Trophoblast cell (in vitro differentiated cells and primary cell): ENCODE measurements at regions not wholly inside any gene's neighbourhood (a gene's known extent, or its start where the extent isn't known, plus 50 kb on each side); places are given as distances from the start of the nearest gene placed in this dataset.

ENCODE experiments used
- DNase-seq, 2 donors: peaks; one replicate each; pipeline ENCODE4 v3.0.0-alpha.2; 2016
- H2AFZ ChIP-seq: 2 replicates; pipeline ENCODE4 v1.6.1; 2013; ENCODE audit warnings: low read length, moderate library complexity, mild to moderate bottlenecking; ENCODE audit not compliant: insufficient read depth, poor library complexity
- H2AK5ac ChIP-seq: 2 replicates; pipeline ENCODE4 v1.6.1; 2013; ENCODE audit warnings: mild to moderate bottlenecking, low read length
- H2BK120ac ChIP-seq: 2 replicates; pipeline ENCODE4 v1.6.1; 2013; ENCODE audit warnings: low read length, mild to moderate bottlenecking, moderate library complexity; ENCODE audit not compliant: insufficient read depth, poor library complexity
- H2BK12ac ChIP-seq: 2 replicates; pipeline ENCODE4 v1.6.1; 2013; ENCODE audit warnings: mild to moderate bottlenecking, low read length, moderate library complexity
- H2BK5ac ChIP-seq: 2 replicates; pipeline ENCODE4 v1.6.1; 2013; ENCODE audit warnings: low read length, low read depth, moderate library complexity, mild to moderate bottlenecking; ENCODE audit not compliant: poor library complexity
- H3K14ac ChIP-seq: 2 replicates; pipeline ENCODE4 v1.6.1; 2013; ENCODE audit warnings: mild to moderate bottlenecking, low read length
- H3K18ac ChIP-seq: 2 replicates; pipeline ENCODE4 v1.6.1; 2013; ENCODE audit warnings: mild to moderate bottlenecking, low read length
- H3K23ac ChIP-seq: 2 replicates; pipeline ENCODE4 v1.6.1; 2013; ENCODE audit warnings: low read length
- H3K27ac ChIP-seq: 2 replicates; pipeline ENCODE4 v1.5.1; 2013; ENCODE audit warnings: low read depth, mild to moderate bottlenecking, inconsistent platforms, low read length, moderate library complexity
- H3K27me3 ChIP-seq: 2 replicates; pipeline ENCODE4 v1.6.1; 2013; ENCODE audit warnings: inconsistent platforms, mild to moderate bottlenecking, low read length, moderate library complexity; ENCODE audit not compliant: insufficient read depth
- H3K36me3 ChIP-seq, 2 experiments: 1 replicate in 1 of 2; 2 replicates in 1 of 2; pipeline ENCODE4 v1.6.1; 2013; ENCODE audit warnings: low read length in 2 of 2, mild to moderate bottlenecking in 2 of 2, moderate library complexity in 1 of 2; ENCODE audit not compliant: insufficient read depth in 2 of 2, control insufficient read depth in 1 of 2
- H3K4ac ChIP-seq: 2 replicates; pipeline ENCODE4 v1.6.1; 2013; ENCODE audit warnings: low read depth, mild to moderate bottlenecking, low read length, moderate library complexity
- H3K4me1 ChIP-seq, 2 experiments: 1 replicate in 1 of 2; 2 replicates in 1 of 2; pipeline ENCODE4 v1.6.1; 2013; ENCODE audit warnings: low read length in 2 of 2, mild to moderate bottlenecking in 2 of 2, moderate library complexity in 1 of 2; ENCODE audit not compliant: insufficient read depth in 2 of 2, control insufficient read depth in 1 of 2
- H3K4me2 ChIP-seq: 2 replicates; pipeline ENCODE4 v1.6.1; 2013; ENCODE audit warnings: inconsistent platforms, mild to moderate bottlenecking, low read length, moderate library complexity
- H3K4me3 ChIP-seq: 2 replicates; pipeline ENCODE4 v1.5.1; 2013; ENCODE audit warnings: mild to moderate bottlenecking, low read depth, low read length, inconsistent platforms
- H3K79me1 ChIP-seq: one replicate; pipeline ENCODE4 v1.6.1; 2013; ENCODE audit warnings: low read length
- H3K79me2 ChIP-seq: 2 replicates; pipeline ENCODE4 v1.6.1; 2013; ENCODE audit warnings: low read length, mild to moderate bottlenecking; ENCODE audit not compliant: control insufficient read depth, insufficient read depth, poor library complexity
- H3K9ac ChIP-seq: 2 replicates; pipeline ENCODE4 v1.6.1; 2013; ENCODE audit warnings: mild to moderate bottlenecking, low read length
- H3K9me3 ChIP-seq: 2 replicates; pipeline ENCODE4 v1.6.1; 2013; ENCODE audit warnings: low read depth, mild to moderate bottlenecking, control low read depth, inconsistent platforms, low read length; ENCODE audit not compliant: insufficient read depth
- H4K12ac ChIP-seq: 2 replicates; pipeline ENCODE4 v1.6.1; 2013; ENCODE audit warnings: low read depth, mild to moderate bottlenecking, low read length, moderate library complexity
- H4K8ac ChIP-seq: 2 replicates; pipeline ENCODE4 v1.6.1; 2013; ENCODE audit warnings: low read depth, mild to moderate bottlenecking, low read length, moderate library complexity
- H4K91ac ChIP-seq: one replicate; pipeline ENCODE4 v1.6.1; 2013; ENCODE audit warnings: low read depth, mild to moderate bottlenecking, low read length, moderate library complexity
- WGBS: extraction: QIAGEN DNeasy Blood & Tissue Kit; methylation state at CpG from one replicate; pipeline ENCODE4 v1.1.7; 2013; ENCODE audit warnings: missing lambda C conversion rate; ENCODE audit not compliant: insufficient read length, insufficient coverage; ENCODE audit errors: extremely low coverage; 5-methylcytosine and 5-hydroxymethylcytosine counted together

DNA sequence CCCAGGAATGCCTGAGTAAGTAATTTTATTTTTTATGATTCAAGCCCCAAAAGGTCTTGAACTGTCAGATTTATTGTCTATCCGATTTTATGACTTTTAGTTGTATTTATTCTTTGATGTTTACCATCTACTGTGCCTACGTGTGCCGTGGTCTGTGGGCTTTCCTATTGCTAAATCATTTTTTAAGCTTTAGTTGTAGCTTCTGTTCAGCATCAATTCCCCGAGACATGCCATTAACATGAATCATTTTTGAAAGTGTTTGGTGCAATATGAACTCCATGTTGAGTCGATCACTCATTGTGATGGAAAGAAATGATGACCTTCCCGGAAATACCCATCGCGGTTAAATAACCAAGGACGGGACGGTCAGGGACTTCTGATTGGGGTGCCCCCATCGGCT lies 268.7 kb upstream of the THRB start:
- Histone ChIP-seq H3K9me3 (no peaks in the 10 kb centered on the region), H2AFZ (no peak overlapping the region), H2AK5ac (no peak overlapping the region), H3K27me3 (no peaks in the 10 kb centered on the region), H3K27ac (no peak overlapping the region), H3K23ac (no peak overlapping the region), H3K18ac (no peak overlapping the region), H3K79me1 (peaks cover 2% of the 10 kb centered on the region), H3K4me1 (no peaks in the 10 kb centered on the region), H4K91ac (peak overlapping the region; percentile 24), H3K4ac (no peak overlapping the region), H2BK5ac (peak overlapping the region; percentile 73), H2BK12ac (no peak overlapping the region), H2BK120ac (no peak overlapping the region), H4K12ac (no peak overlapping the region), H3K79me2 (no peaks in the 10 kb centered on the region), H3K4me2 (no peak overlapping the region), H3K14ac (no peak overlapping the region), H4K8ac (no peak overlapping the region), H3K9ac (no peak overlapping the region), H3K4me3 (no peak overlapping the region), H3K36me3 (no peaks in the 10 kb centered on the region)
- DNase-seq, result peak in 1 of 2 donors; percentile 21
- no CpG with 5 or more reads among the region's 11 CpGs for whole genome bisulfite sequencing

DNA sequence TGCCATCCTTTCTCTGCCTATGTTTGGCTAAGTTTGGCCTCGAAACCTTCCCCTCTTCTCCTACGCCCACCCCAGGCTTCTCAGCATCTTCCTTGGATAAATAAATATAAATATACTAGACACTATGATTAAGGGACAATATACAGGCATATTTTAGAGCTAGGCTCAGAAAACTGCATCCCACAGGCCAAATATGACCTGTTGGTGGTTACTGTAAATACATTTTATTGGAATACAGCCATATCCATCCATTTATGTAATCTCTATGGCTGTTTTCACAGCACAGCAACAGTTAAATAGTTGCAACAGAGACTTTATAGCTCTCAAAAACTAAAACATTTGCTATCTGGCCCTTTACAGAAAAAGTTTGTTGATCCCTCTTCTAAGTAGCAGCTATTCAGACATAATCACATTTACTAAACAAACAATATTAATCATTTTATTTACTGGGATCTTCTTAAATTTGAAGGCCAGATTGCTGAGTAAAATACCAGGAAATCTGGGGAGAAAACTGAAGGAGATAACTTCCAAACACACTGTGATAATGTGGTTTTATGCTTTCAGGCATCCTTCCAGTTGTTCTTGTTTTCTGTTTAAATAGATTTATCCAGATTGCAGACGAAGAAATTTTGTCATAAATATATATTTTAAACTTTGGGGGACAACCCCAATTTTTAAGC lies 269.7 kb upstream of the THRB start:
- no peaks in the 10 kb centered on the region for H3K79me2 ChIP-seq
- WGBS, result no CpG with 5 or more reads among the region's 3 CpGs
- no peak overlapping the region for H2BK12ac ChIP-seq
- no peak overlapping the region for H3K18ac ChIP-seq
- H3K4me2 ChIP-seq, result no peak overlapping the region
- H2BK5ac ChIP-seq, result no peak overlapping the region
- peaks cover 2% of the 10 kb centered on the region for H3K79me1 ChIP-seq
- no peak overlapping the region for H2BK120ac ChIP-seq
- no peaks in the 10 kb centered on the region for H3K36me3 ChIP-seq
- no peaks in the 10 kb centered on the region for H3K9me3 ChIP-seq
- H2AFZ ChIP-seq, result no peak overlapping the region
- no peak overlapping the region for H3K4ac ChIP-seq
- H3K23ac ChIP-seq, result no peak overlapping the region
- H4K8ac ChIP-seq, result no peak overlapping the region
- DNase-seq, result no peak
- H3K4me3 ChIP-seq, result no peak overlapping the region
- no peak overlapping the region for H3K14ac ChIP-seq
- no peak overlapping the region for H4K12ac ChIP-seq
- H4K91ac ChIP-seq, result no peak overlapping the region
- no peak overlapping the region for H3K27ac ChIP-seq
- no peaks in the 10 kb centered on the region for H3K27me3 ChIP-seq
- H3K9ac ChIP-seq, result no peak overlapping the region
- no peaks in the 10 kb centered on the region for H3K4me1 ChIP-seq
- H2AK5ac ChIP-seq, result no peak overlapping the region

DNA sequence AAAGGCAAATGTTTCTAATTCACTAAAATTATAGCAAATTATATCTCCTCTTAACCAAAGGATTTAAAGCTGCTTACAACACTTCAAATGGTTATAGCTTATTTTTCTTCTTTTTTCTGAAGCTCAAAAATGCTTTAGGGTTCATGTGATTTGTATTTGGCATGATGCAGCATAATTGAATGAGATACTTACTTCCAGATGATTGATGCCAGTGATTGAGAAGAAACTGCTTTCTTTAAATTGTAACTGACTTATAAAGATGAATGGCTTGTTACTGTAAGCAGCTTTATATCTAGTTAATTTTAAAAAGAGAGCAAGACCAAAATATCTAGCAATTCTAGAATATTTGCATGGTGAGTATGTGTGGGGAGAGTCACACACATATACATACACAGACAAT lies 270.7 kb upstream of the THRB start:
- H3K9ac ChIP-seq, result no peak overlapping the region
- no peak overlapping the region for H4K91ac ChIP-seq
- no peak overlapping the region for H3K23ac ChIP-seq
- H3K4me2 ChIP-seq, result no peak overlapping the region
- H3K36me3 ChIP-seq, result no peaks in the 10 kb centered on the region
- no peak overlapping the region for H2BK12ac ChIP-seq
- no peak overlapping the region for H3K27ac ChIP-seq
- H2AK5ac ChIP-seq, result no peak overlapping the region
- H3K4ac ChIP-seq, result no peak overlapping the region
- H3K79me2 ChIP-seq, result no peaks in the 10 kb centered on the region
- peaks cover 2% of the 10 kb centered on the region for H3K79me1 ChIP-seq
- no peaks in the 10 kb centered on the region for H3K4me1 ChIP-seq
- H4K8ac ChIP-seq, result no peak overlapping the region
- no peak overlapping the region for H2BK120ac ChIP-seq
- DNase-seq, result no peak
- H2AFZ ChIP-seq, result no peak overlapping the region
- H4K12ac ChIP-seq, result no peak overlapping the region
- no peak overlapping the region for H3K4me3 ChIP-seq
- no peak overlapping the region for H2BK5ac ChIP-seq
- no peak overlapping the region for H3K14ac ChIP-seq
- H3K18ac ChIP-seq, result no peak overlapping the region
- no peaks in the 10 kb centered on the region for H3K27me3 ChIP-seq
- no peaks in the 10 kb centered on the region for H3K9me3 ChIP-seq

DNA sequence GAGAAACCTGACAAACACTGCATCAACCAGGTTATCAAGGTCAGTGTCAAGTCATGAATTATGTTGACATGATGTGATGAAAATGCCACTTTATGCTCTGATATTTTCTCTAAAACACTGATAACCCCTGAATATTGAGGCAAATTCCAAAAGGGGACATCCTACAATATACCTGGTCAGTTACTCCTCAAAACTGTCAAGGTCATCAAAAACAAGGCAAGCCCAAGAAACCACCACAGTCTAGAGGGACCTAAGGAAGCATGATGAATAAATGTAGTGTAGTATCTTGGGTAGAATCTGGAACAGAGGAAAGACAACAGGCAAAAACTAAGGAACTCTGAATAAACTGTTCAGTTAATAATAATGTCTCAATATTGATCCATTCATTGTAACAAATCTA lies 275.3 kb upstream of the THRB start:
- H4K8ac ChIP-seq, result no peak overlapping the region
- no peak overlapping the region for H4K12ac ChIP-seq
- no peaks in the 10 kb centered on the region for H3K27me3 ChIP-seq
- H4K91ac ChIP-seq, result no peak overlapping the region
- no peak overlapping the region for H2BK5ac ChIP-seq
- no peak overlapping the region for H2BK120ac ChIP-seq
- H2AFZ ChIP-seq, result no peak overlapping the region
- no peak overlapping the region for H3K23ac ChIP-seq
- H2BK12ac ChIP-seq, result no peak overlapping the region
- no peaks in the 10 kb centered on the region for H3K79me2 ChIP-seq
- H3K9me3 ChIP-seq, result no peaks in the 10 kb centered on the region
- H3K4me3 ChIP-seq, result no peak overlapping the region
- no peaks in the 10 kb centered on the region for H3K36me3 ChIP-seq
- H3K4me1 ChIP-seq, result no peaks in the 10 kb centered on the region
- H3K18ac ChIP-seq, result no peak overlapping the region
- no peak overlapping the region for H3K4ac ChIP-seq
- no peak overlapping the region for H3K4me2 ChIP-seq
- no peaks in the 10 kb centered on the region for H3K79me1 ChIP-seq
- no peak for DNase-seq
- H2AK5ac ChIP-seq, result no peak overlapping the region
- H3K27ac ChIP-seq, result no peak overlapping the region
- no peak overlapping the region for H3K14ac ChIP-seq
- no peak overlapping the region for H3K9ac ChIP-seq
